ENCODE measurements at regions not wholly inside any gene's neighbourhood (a gene's known extent, or its start where the extent isn't known, plus 50 kb on each side); places are given as distances from the start of the nearest gene placed in this dataset.

GRCh38 chr10:123544986-123545385 is 121.2 kb upstream of the GPR26 start:
- TF ChIP-seq EZH2phosphoT487 (IDR thresholded peaks at IDR 0.05) (no peak), EZH2 (IDR thresholded peaks at IDR 0.05) (no peak)
- TF ChIP-seq, protein P1, sequence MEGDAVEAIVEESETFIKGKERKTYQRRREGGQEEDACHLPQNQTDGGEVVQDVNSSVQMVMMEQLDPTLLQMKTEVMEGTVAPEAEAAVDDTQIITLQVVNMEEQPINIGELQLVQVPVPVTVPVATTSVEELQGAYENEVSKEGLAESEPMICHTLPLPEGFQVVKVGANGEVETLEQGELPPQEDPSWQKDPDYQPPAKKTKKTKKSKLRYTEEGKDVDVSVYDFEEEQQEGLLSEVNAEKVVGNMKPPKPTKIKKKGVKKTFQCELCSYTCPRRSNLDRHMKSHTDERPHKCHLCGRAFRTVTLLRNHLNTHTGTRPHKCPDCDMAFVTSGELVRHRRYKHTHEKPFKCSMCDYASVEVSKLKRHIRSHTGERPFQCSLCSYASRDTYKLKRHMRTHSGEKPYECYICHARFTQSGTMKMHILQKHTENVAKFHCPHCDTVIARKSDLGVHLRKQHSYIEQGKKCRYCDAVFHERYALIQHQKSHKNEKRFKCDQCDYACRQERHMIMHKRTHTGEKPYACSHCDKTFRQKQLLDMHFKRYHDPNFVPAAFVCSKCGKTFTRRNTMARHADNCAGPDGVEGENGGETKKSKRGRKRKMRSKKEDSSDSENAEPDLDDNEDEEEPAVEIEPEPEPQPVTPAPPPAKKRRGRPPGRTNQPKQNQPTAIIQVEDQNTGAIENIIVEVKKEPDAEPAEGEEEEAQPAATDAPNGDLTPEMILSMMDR (IDR thresholded peaks at IDR 0.05) = no peak
- Mint-ChIP-seq H3K9me3 (peaks cover 2% of the 10 kb centered on the region), H3K36me3 (no peaks in the 10 kb centered on the region), H3K4me3 (no peak overlapping the region), H3K27me3 (ENCODE audit: insufficient read depth, low read depth) (no peaks in the 10 kb centered on the region), H3K4me1 (peaks cover 9% of the 10 kb centered on the region), H3K27ac (no peak overlapping the region)
- Histone ChIP-seq H3K27ac (no peak overlapping the region), H2AFZ (replicated peaks) (no peak overlapping the region), H3K4me1 (peaks cover 16% of the 10 kb centered on the region), H3K9me3 (ENCODE audit: low read depth) (no peaks in the 10 kb centered on the region), H3K9ac (no peak overlapping the region), H3K36me3 (peaks cover 5% of the 10 kb centered on the region), H3K79me2 (ENCODE audit: low read depth) (no peaks in the 10 kb centered on the region), H3K4me2 (no peak overlapping the region), H3F3A (ENCODE audit: low read depth) (no peaks in the 10 kb centered on the region), H4K20me1 (ENCODE audit: low read depth) (no peaks in the 10 kb centered on the region), H3K4me3 (no peak overlapping the region), H3K27me3 (no peaks in the 10 kb centered on the region)
- no peak for DNase-seq (ENCODE audit: low spot score)

- Histone ChIP-seq H4K20me1 (ENCODE audit: low read depth) (no peaks in the 10 kb centered on the region), H3K27ac (no peak overlapping the region), H3K27me3 (no peaks in the 10 kb centered on the region), H3K36me3 (peaks cover 4% of the 10 kb centered on the region), H3K4me3 (no peak overlapping the region), H3F3A (ENCODE audit: low read depth) (no peaks in the 10 kb centered on the region), H3K79me2 (ENCODE audit: low read depth) (no peaks in the 10 kb centered on the region), H3K4me1 (peaks cover 16% of the 10 kb centered on the region), H2AFZ (replicated peaks) (no peak overlapping the region), H3K9me3 (ENCODE audit: low read depth) (no peaks in the 10 kb centered on the region), H3K9ac (no peak overlapping the region), H3K4me2 (no peak overlapping the region)
- H3K36me3 Mint-ChIP-seq = no peaks in the 10 kb centered on the region
- no peak overlapping the region for H3K27ac Mint-ChIP-seq
- DNase-seq (ENCODE audit: low spot score) = no peak
- peaks cover 2% of the 10 kb centered on the region for H3K9me3 Mint-ChIP-seq
- H3K4me3 Mint-ChIP-seq = no peak overlapping the region
- TF ChIP-seq EZH2 (IDR thresholded peaks at IDR 0.05) = no peak
- TF ChIP-seq, protein P1 (IDR thresholded peaks at IDR 0.05) = no peak
- no peak for TF ChIP-seq EZH2phosphoT487 (IDR thresholded peaks at IDR 0.05)
- H3K27me3 Mint-ChIP-seq (ENCODE audit: insufficient read depth, low read depth) = peaks cover 2% of the 10 kb centered on the region
- peaks cover 14% of the 10 kb centered on the region for H3K4me1 Mint-ChIP-seq
Measured at GRCh38 chr10:123548770-123549169, 117.4 kb upstream of the GPR26 start.

DNA sequence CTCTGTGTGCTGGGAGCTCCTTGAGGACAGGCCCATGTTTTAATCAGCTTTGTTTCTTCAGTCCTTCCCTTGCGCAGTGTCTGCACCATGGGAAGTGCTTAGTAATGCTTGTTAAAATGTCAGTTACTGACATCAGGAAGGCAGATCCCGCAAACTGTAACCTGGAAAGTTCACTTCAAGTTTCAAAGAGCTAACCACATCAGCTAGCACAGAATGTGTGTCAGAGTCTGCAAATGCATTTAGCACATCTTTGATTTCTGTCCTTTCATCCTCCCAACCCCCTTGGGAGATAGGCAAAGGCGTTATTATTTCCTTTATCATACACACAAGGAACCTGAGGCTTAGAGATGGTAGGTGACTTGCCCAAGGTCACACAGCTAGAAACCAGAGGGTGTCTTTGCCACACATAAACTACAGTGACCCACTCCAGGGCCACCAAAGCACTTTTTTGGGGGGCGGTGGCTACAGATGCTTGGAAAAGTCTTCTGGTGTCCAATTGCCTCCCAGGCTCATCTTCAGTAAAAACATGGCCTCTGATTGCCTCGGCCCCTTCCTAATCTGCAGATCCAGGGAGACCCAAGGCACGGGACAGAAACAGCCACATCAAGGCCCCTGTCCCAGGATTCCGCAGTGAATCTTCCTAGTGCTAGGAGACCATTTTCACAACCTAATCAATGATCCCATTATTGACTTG is 116.2 kb upstream of the GPR26 start:
- Histone ChIP-seq H3F3A (ENCODE audit: low read depth) (no peaks in the 10 kb centered on the region), H3K79me2 (ENCODE audit: low read depth) (no peaks in the 10 kb centered on the region), H3K9me3 (ENCODE audit: low read depth) (no peaks in the 10 kb centered on the region), H3K4me3 (no peak overlapping the region), H3K4me1 (peaks cover 16% of the 10 kb centered on the region), H3K27me3 (no peaks in the 10 kb centered on the region), H3K27ac (no peak overlapping the region), H2AFZ (replicated peaks) (no peak overlapping the region), H3K36me3 (no peaks in the 10 kb centered on the region), H3K9ac (no peak overlapping the region), H4K20me1 (ENCODE audit: low read depth) (no peaks in the 10 kb centered on the region), H3K4me2 (no peak overlapping the region)
- peaks cover 14% of the 10 kb centered on the region for H3K4me1 Mint-ChIP-seq
- H3K27ac Mint-ChIP-seq = no peak overlapping the region
- no peak for DNase-seq (ENCODE audit: low spot score)
- H3K9me3 Mint-ChIP-seq = peaks cover 2% of the 10 kb centered on the region
- TF ChIP-seq EZH2phosphoT487 (IDR thresholded peaks at IDR 0.05) = no peak
- no peak for TF ChIP-seq EZH2 (IDR thresholded peaks at IDR 0.05)
- TF ChIP-seq, protein P1 (IDR thresholded peaks at IDR 0.05) = no peak
- H3K27me3 Mint-ChIP-seq (ENCODE audit: insufficient read depth, low read depth) = peaks cover 2% of the 10 kb centered on the region
- H3K4me3 Mint-ChIP-seq = no peak overlapping the region
- no peaks in the 10 kb centered on the region for H3K36me3 Mint-ChIP-seq

Data from neural progenitor cell (in vitro differentiated cells).